Activated T-helper 2 cell treated with anti-CD3 and anti-CD28 coated beads, Interferon-gamma antibody, Interleukin-2, Interleukin-4, amounts not matched to agents 10 μg/mL and 5 μg/mL and 100 μg/mL, durations not matched to agents 14 hours and 24 hours and 36 hours (primary cell): ENCODE measurements at regions not wholly inside any gene's neighbourhood (a gene's known extent, or its start where the extent isn't known, plus 50 kb on each side); places are given as distances from the start of the nearest gene placed in this dataset.

ENCODE experiments used
- DNase-seq: peaks from one replicate; pipeline ENCODE4 v3.0.0; 2021; ENCODE audit warnings: low spot score
- H3K27ac Mint-ChIP-seq: one replicate; pipeline ENCODE4 v1.8.0; 2021; ENCODE audit warnings: mixed read lengths
- H3K27me3 Mint-ChIP-seq: one replicate; pipeline ENCODE4 v1.8.0; 2021; ENCODE audit warnings: low read depth, mixed read lengths
- H3K36me3 Mint-ChIP-seq: one replicate; pipeline ENCODE4 v1.8.0; 2021; ENCODE audit warnings: low read depth, mixed read lengths
- H3K4me1 Mint-ChIP-seq: one replicate; pipeline ENCODE4 v1.8.0; 2021; ENCODE audit warnings: low read depth, mixed read lengths
- H3K4me3 Mint-ChIP-seq: one replicate; pipeline ENCODE4 v1.8.0; 2021; ENCODE audit warnings: low read depth, mild to moderate bottlenecking, moderate library complexity, mixed read lengths
- H3K9me3 Mint-ChIP-seq: one replicate; pipeline ENCODE4 v1.8.0; 2021; ENCODE audit warnings: mixed read lengths
- intact Hi-C: fragments of 100-400 bp; cut with micrococcal nuclease; formaldehyde crosslinking; loops from one replicate; pipeline ENCODE4 v1.15.1; 2023

- Mint-ChIP-seq H3K4me1 (no peaks in the 10 kb centered on the region), H3K27ac (no peak overlapping the region), H3K4me3 (no peak overlapping the region), H3K9me3 (peaks cover 4% of the 10 kb centered on the region), H3K27me3 (no peaks in the 10 kb centered on the region), H3K36me3 (no peaks in the 10 kb centered on the region)
- DNase-seq = no peak
- intact Hi-C loops = no loop called here
Observed at GRCh38 chr2:215531284-215531683, 95.4 kb upstream of the FN1 start.

GRCh38 chr2:215530191-215530968 is 94.5 kb upstream of the FN1 start:
- H3K27ac Mint-ChIP-seq = no peak overlapping the region
- H3K4me1 Mint-ChIP-seq = no peaks in the 10 kb centered on the region
- DNase-seq = no peak
- no peak overlapping the region for H3K4me3 Mint-ChIP-seq
- no peaks in the 10 kb centered on the region for H3K36me3 Mint-ChIP-seq
- intact Hi-C loops = no loop called here
- H3K27me3 Mint-ChIP-seq = no peaks in the 10 kb centered on the region
- H3K9me3 Mint-ChIP-seq = peaks cover 4% of the 10 kb centered on the region

- intact Hi-C loops = no loop called here
- no peak overlapping the region for H3K27ac Mint-ChIP-seq
- H3K9me3 Mint-ChIP-seq = peaks cover 4% of the 10 kb centered on the region
- no peak for DNase-seq
- no peaks in the 10 kb centered on the region for H3K4me1 Mint-ChIP-seq
- no peaks in the 10 kb centered on the region for H3K27me3 Mint-ChIP-seq
- no peaks in the 10 kb centered on the region for H3K36me3 Mint-ChIP-seq
- H3K4me3 Mint-ChIP-seq = no peak overlapping the region
Observed at GRCh38 chr2:215529271-215529670, 93.4 kb upstream of the FN1 start.

GRCh38 chr2:215528555-215528954 is 92.7 kb upstream of the FN1 start:
- Mint-ChIP-seq H3K4me3 (no peak overlapping the region), H3K27me3 (no peaks in the 10 kb centered on the region), H3K4me1 (no peaks in the 10 kb centered on the region), H3K36me3 (no peaks in the 10 kb centered on the region), H3K9me3 (peaks cover 4% of the 10 kb centered on the region), H3K27ac (no peak overlapping the region)
- intact Hi-C loops = no loop called here
- no peak for DNase-seq

GRCh38 chr2:215527736-215528135 is 91.9 kb upstream of the FN1 start:
- no peaks in the 10 kb centered on the region for H3K27me3 Mint-ChIP-seq
- DNase-seq = no peak
- H3K4me1 Mint-ChIP-seq = no peaks in the 10 kb centered on the region
- H3K27ac Mint-ChIP-seq = no peak overlapping the region
- no peaks in the 10 kb centered on the region for H3K9me3 Mint-ChIP-seq
- no peak overlapping the region for H3K4me3 Mint-ChIP-seq
- intact Hi-C loops = no loop called here
- no peaks in the 10 kb centered on the region for H3K36me3 Mint-ChIP-seq

- no peak overlapping the region for H3K4me3 Mint-ChIP-seq
- no peaks in the 10 kb centered on the region for H3K9me3 Mint-ChIP-seq
- intact Hi-C loops = no loop called here
- H3K27me3 Mint-ChIP-seq = no peaks in the 10 kb centered on the region
- H3K4me1 Mint-ChIP-seq = no peaks in the 10 kb centered on the region
- H3K36me3 Mint-ChIP-seq = no peaks in the 10 kb centered on the region
- no peak for DNase-seq
- H3K27ac Mint-ChIP-seq = no peak overlapping the region
Observed at GRCh38 chr2:215526341-215526740, 90.5 kb upstream of the FN1 start.

- no peak for DNase-seq
- intact Hi-C loops = no loop called here
- H3K36me3 Mint-ChIP-seq = no peaks in the 10 kb centered on the region
- H3K27ac Mint-ChIP-seq = no peak overlapping the region
- H3K4me3 Mint-ChIP-seq = no peak overlapping the region
- H3K27me3 Mint-ChIP-seq = no peaks in the 10 kb centered on the region
- no peaks in the 10 kb centered on the region for H3K4me1 Mint-ChIP-seq
- no peaks in the 10 kb centered on the region for H3K9me3 Mint-ChIP-seq
Observed at GRCh38 chr2:215522237-215522636, 86.4 kb upstream of the FN1 start.

- H3K9me3 Mint-ChIP-seq = no peaks in the 10 kb centered on the region
- no peak overlapping the region for H3K27ac Mint-ChIP-seq
- H3K27me3 Mint-ChIP-seq = no peaks in the 10 kb centered on the region
- intact Hi-C loops = no loop called here
- H3K4me3 Mint-ChIP-seq = no peak overlapping the region
- no peak for DNase-seq
- no peaks in the 10 kb centered on the region for H3K4me1 Mint-ChIP-seq
- no peaks in the 10 kb centered on the region for H3K36me3 Mint-ChIP-seq
Observed at GRCh38 chr2:215521031-215521430, 85.2 kb upstream of the FN1 start.

- no peak overlapping the region for H3K27ac Mint-ChIP-seq
Observed at GRCh38 chr2:215517391-215517790, 81.5 kb upstream of the FN1 start.

GRCh38 chr2:215514516-215514915 is 78.6 kb upstream of the FN1 start:
- intact Hi-C loops = no loop called here

More at GRCh38 chr2:215517391-215517790, 81.5 kb upstream of the FN1 start:
- no peaks in the 10 kb centered on the region for H3K36me3 Mint-ChIP-seq
- intact Hi-C loops = no loop called here
- no peaks in the 10 kb centered on the region for H3K9me3 Mint-ChIP-seq
- no peaks in the 10 kb centered on the region for H3K4me1 Mint-ChIP-seq
- no peak overlapping the region for H3K4me3 Mint-ChIP-seq
- DNase-seq = no peak
- no peaks in the 10 kb centered on the region for H3K27me3 Mint-ChIP-seq

GRCh38 chr2:215511454-215512346 is 75.8 kb upstream of the FN1 start:
- peaks cover 2% of the 10 kb centered on the region for H3K4me1 Mint-ChIP-seq
- no peaks in the 10 kb centered on the region for H3K27me3 Mint-ChIP-seq
- DNase-seq = no peak
- no peak overlapping the region for H3K27ac Mint-ChIP-seq
- no peak overlapping the region for H3K4me3 Mint-ChIP-seq
- intact Hi-C loops = no loop called here
- H3K36me3 Mint-ChIP-seq = no peaks in the 10 kb centered on the region
- no peaks in the 10 kb centered on the region for H3K9me3 Mint-ChIP-seq

More at GRCh38 chr2:215514516-215514915, 78.6 kb upstream of the FN1 start:
- H3K36me3 Mint-ChIP-seq = no peaks in the 10 kb centered on the region
- no peak overlapping the region for H3K4me3 Mint-ChIP-seq
- DNase-seq = no peak
- no peaks in the 10 kb centered on the region for H3K27me3 Mint-ChIP-seq
- H3K27ac Mint-ChIP-seq = no peak overlapping the region
- no peaks in the 10 kb centered on the region for H3K4me1 Mint-ChIP-seq
- no peaks in the 10 kb centered on the region for H3K9me3 Mint-ChIP-seq

- no peak overlapping the region for H3K27ac Mint-ChIP-seq
- H3K36me3 Mint-ChIP-seq = no peaks in the 10 kb centered on the region
- intact Hi-C loops = no loop called here
- no peaks in the 10 kb centered on the region for H3K9me3 Mint-ChIP-seq
- no peaks in the 10 kb centered on the region for H3K27me3 Mint-ChIP-seq
- DNase-seq = no peak
- H3K4me1 Mint-ChIP-seq = peaks cover 2% of the 10 kb centered on the region
- no peak overlapping the region for H3K4me3 Mint-ChIP-seq
Observed at GRCh38 chr2:215507836-215508235, 72.0 kb upstream of the FN1 start.

GRCh38 chr2:215507136-215507535 is 71.3 kb upstream of the FN1 start:
- no peak overlapping the region for H3K27ac Mint-ChIP-seq
- no peak overlapping the region for H3K4me3 Mint-ChIP-seq
- no peaks in the 10 kb centered on the region for H3K9me3 Mint-ChIP-seq
- DNase-seq = no peak
- H3K27me3 Mint-ChIP-seq = no peaks in the 10 kb centered on the region
- H3K4me1 Mint-ChIP-seq = peaks cover 2% of the 10 kb centered on the region
- intact Hi-C loops = no loop called here
- H3K36me3 Mint-ChIP-seq = no peaks in the 10 kb centered on the region
